ENCODE measurements at regions not wholly inside any gene's neighbourhood (a gene's known extent, or its start where the extent isn't known, plus 50 kb on each side); places are given as distances from the start of the nearest gene placed in this dataset.

DNA sequence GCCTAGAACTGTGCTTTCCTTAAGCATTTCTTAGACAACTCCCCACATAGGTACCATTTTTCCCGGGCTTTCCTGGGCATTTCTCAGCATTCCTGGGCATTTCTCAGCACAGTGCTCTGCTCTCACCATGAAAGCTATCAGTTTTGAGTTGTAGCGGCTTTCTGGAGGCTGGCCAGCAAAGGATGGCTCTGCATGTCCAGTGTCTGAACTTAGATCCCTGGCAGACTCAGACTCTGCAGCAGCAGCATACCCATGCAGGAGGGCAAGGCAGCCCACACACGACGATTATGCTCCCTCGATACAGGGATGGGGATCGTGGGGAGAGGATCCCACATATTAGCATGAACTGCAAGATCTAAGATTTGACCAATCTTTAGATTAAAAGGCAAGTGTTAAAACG, 248.9 kb upstream of the MKI67 start:
- DNase-seq (ENCODE audit: low spot score): no peak
- Histone ChIP-seq H2AFZ (ENCODE audit: low read length) (no peak overlapping the region), H4K20me1 (ENCODE audit: insufficient read depth, low read length) (no peaks in the 10 kb centered on the region), H3K27me3 (ENCODE audit: control insufficient read depth in 1 of 2, insufficient read depth in 2 of 2, low read length in 2 of 2) (peaks cover 0 to 9% of the 10 kb centered on the region in 2 experiments; a peak in 1 of 5 replicates), H3K9ac (ENCODE audit: insufficient read depth, low read depth, low read length) (no peak overlapping the region), H3K36me3 (replicated peaks in 1 of 2; ENCODE audit: control insufficient read depth in 1 of 2, insufficient read depth in 2 of 2, low read length in 2 of 2) (no peaks in the 10 kb centered on the region), H3K4me3 (replicated peaks in 1 of 3; ENCODE audit: insufficient read depth in 1 of 3, low read depth in 2 of 3, low read length in 3 of 3) (no peak overlapping the region), H3K27ac (ENCODE audit: extremely low read length, insufficient read depth, low read length) (no peak overlapping the region), H3K4me2 (ENCODE audit: low read depth, low read length) (no peak overlapping the region), H3K79me2 (ENCODE audit: insufficient read depth, low read length) (no peaks in the 10 kb centered on the region), H3K4me1 (ENCODE audit: insufficient read depth, low read length) (no peaks in the 10 kb centered on the region), H3K9me3 (ENCODE audit: low read length) (no peaks in the 10 kb centered on the region)
- ChIA-PET CTCF (ENCODE audit: low intra/inter-chr PET ratio, low total read pairs) (no interaction called here), POLR2A (no interaction called here)
- intact Hi-C loops (cut with micrococcal nuclease; ENCODE audit: unreplicated experiment): no loop called here
- TF ChIP-seq GABPA (IDR thresholded peaks at IDR 0.05; ENCODE audit: low read depth, low read length): no peak
- TF ChIP-seq GABPA (CRISPR knock-in tag; IDR thresholded peaks at IDR 0.05; ENCODE audit: low read depth): no peak
- TF ChIP-seq ATF2 (CRISPR knock-in tag; IDR thresholded peaks at IDR 0.05): no peak
- no peak for TF ChIP-seq SSRP1 (CRISPR knock-in tag; IDR thresholded peaks at IDR 0.05)
- TF ChIP-seq, protein P1, sequence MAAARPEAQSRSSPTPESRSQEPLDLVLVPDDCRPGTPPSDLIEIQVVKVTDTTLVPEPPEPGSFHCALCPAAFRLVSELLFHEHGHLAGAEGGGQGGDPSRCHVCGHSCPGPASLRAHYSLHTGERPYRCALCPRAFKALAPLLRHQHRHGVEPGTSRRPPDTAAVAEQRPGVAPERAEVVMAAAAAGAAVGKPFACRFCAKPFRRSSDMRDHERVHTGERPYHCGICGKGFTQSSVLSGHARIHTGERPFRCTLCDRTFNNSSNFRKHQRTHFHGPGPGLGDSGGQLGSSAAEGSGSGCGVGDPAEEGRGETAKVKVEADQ (CRISPR knock-in tag; IDR thresholded peaks at IDR 0.05; ENCODE audit: borderline replicate concordance): no peak
- no peak for TF ChIP-seq SRSF9 (IDR thresholded peaks at IDR 0.05; ENCODE audit: borderline replicate concordance, insufficient read depth, low read depth, low read length, poor library complexity, severe bottlenecking)
- TF ChIP-seq HOXA5 (CRISPR knock-in tag; IDR thresholded peaks at IDR 0.05): no peak
- no peak for TF ChIP-seq ATF6 (CRISPR knock-in tag; conservative IDR thresholded peaks at IDR 0.05)
- TF ChIP-seq SNAPC5 (CRISPR knock-in tag; IDR thresholded peaks at IDR 0.05; ENCODE audit: borderline replicate concordance): no peak
- TF ChIP-seq GMEB1 (CRISPR knock-in tag; IDR thresholded peaks at IDR 0.05; ENCODE audit: borderline replicate concordance): no peak
- TF ChIP-seq ZNF556 (CRISPR knock-in tag; IDR thresholded peaks at IDR 0.05; ENCODE audit: borderline replicate concordance): no peak
- no peak for TF ChIP-seq ZNF546 (CRISPR knock-in tag; conservative IDR thresholded peaks at IDR 0.05)
- no peak for FAIRE-seq
- in situ Hi-C loops (cut with HindIII; ENCODE audit: extremely low pct_ligation_motif_present, low pct_unique_long_range_greater_than_20kb): no loop called here
- no TSS peak for BruUV-seq (replicated peaks)
- WGBS (ENCODE audit: low lambda C conversion rate): 30% methylated on average over 7 of the region's 7 CpGs
- no peak for ATAC-seq

Measured in HepG2 (cell line).